DOHH2 (cell line): ENCODE measurements at regions not wholly inside any gene's neighbourhood (a gene's known extent, or its start where the extent isn't known, plus 50 kb on each side); places are given as distances from the start of the nearest gene placed in this dataset.

ENCODE experiments used
- H3F3A ChIP-seq: fragments of 200-600 bp; sonication (generic), shearing (Covaris generic); 2 replicates; pipeline ENCODE4 v1.6.0; 2016; ENCODE audit warnings: antibody characterized with exemption, mild to moderate bottlenecking; ENCODE audit not compliant: control insufficient read depth, insufficient read depth
- H3K27ac ChIP-seq: fragments of 200-600 bp; sonication (generic); 2 replicates; pipeline ENCODE4 v1.5.1; 2014; ENCODE audit warnings: low read depth, mild to moderate bottlenecking, low read length, moderate library complexity
- H3K27me3 ChIP-seq: fragments of 200-600 bp; sonication (generic); 2 replicates; pipeline ENCODE4 v1.6.1; 2014; ENCODE audit warnings: mild to moderate bottlenecking, low read length, mixed read lengths; ENCODE audit not compliant: control insufficient read depth
- H3K36me3 ChIP-seq: fragments of 200-600 bp; sonication (generic); 2 replicates; pipeline ENCODE4 v1.6.1; 2014; ENCODE audit warnings: mild to moderate bottlenecking, low read length, moderate library complexity, mixed read lengths; ENCODE audit not compliant: control insufficient read depth
- H3K4me1 ChIP-seq: fragments of 200-600 bp; sonication (generic); 2 replicates; pipeline ENCODE4 v1.6.1; 2014; ENCODE audit warnings: mild to moderate bottlenecking, low read length, mixed read lengths; ENCODE audit not compliant: control insufficient read depth
- H3K4me2 ChIP-seq: fragments of 200-600 bp; sonication (generic); 2 replicates; pipeline ENCODE4 v1.6.0; 2014; ENCODE audit warnings: mild to moderate bottlenecking, low read length, moderate library complexity
- H3K4me3 ChIP-seq: fragments of 200-600 bp; sonication (generic); 2 replicates; pipeline ENCODE4 v1.5.1; 2014; ENCODE audit warnings: mild to moderate bottlenecking, low read length, mixed read lengths
- H3K79me2 ChIP-seq: fragments of 200-600 bp; sonication (generic); 2 replicates; pipeline ENCODE4 v1.6.1; 2014; ENCODE audit warnings: mild to moderate bottlenecking, low read length, mixed read lengths; ENCODE audit not compliant: control insufficient read depth
- H3K9me2 ChIP-seq: fragments of 200-600 bp; sonication (generic); replicated peaks from 2 replicates; pipeline ENCODE4 v1.6.1; 2014; ENCODE audit warnings: mild to moderate bottlenecking, low read length, mixed read lengths; ENCODE audit not compliant: control insufficient read depth
- H3K9me3 ChIP-seq: fragments of 200-600 bp; sonication (generic); 2 replicates; pipeline ENCODE4 v1.6.1; 2014; ENCODE audit warnings: antibody characterized with exemption, low read length, mixed read lengths; ENCODE audit not compliant: control insufficient read depth, insufficient read depth
- H4K20me1 ChIP-seq: fragments of 200-600 bp; sonication (generic); 2 replicates; pipeline ENCODE4 v1.6.0; 2014; ENCODE audit warnings: low read depth, mild to moderate bottlenecking, antibody characterized with exemption, low read length, moderate library complexity; ENCODE audit not compliant: control insufficient read depth, insufficient read depth
- EZH2phosphoT487 ChIP-seq: fragments of 200-600 bp; sonication (generic); IDR thresholded peaks from 2 replicates; pipeline ENCODE4 v1.6.1; 2017; ENCODE audit warnings: borderline replicate concordance, mild to moderate bottlenecking, antibody characterized with exemption, low read length, moderate library complexity, mixed read lengths
- TF ChIP-seq, protein P1 (sequence below): fragments of 200-600 bp; sonication (generic); IDR thresholded peaks from one replicate; pipeline ENCODE4 v1.5.1; 2014; ENCODE audit warnings: antibody characterized with exemption, mild to moderate bottlenecking, low read depth, low read length; ENCODE audit not compliant: poor library complexity, severe bottlenecking

DNA sequence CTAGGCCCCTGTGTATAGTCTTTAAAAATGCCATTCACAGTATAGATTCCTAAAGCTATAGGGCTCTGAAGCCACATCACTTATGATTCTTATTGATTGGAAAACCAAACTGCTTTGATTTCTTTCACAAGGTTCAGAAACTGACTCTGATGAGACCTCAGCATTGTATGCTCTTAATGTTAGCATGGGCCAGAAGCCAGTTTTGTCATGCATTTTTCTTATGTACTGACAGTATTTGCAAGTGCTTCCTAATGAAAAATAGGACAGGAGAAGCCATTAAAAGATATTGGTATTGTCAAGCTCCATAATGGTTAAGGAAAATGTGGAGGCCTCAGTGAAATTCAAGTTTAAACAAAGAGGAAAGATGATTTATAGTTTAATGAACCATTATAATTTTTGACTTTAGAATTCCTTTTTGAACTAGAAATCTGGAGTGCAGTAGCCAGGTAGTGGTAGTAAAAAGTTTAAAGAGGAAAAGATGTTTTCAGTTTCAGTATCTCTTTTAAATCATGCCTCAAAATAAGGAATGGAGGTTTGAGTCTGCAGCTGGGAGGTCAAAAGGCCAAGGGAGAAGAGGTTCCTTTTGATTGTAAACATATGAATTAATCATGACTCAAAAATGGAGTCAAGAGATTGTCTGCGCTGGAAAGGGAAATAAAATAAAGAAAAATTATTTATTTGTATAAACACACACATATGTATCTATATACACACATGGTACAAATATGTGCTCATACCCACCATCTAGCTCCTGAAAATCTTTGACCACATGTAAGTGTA, 388.1 kb upstream of the PRICKLE1 start:
- Histone ChIP-seq H3K4me2 (no peak overlapping the region), H3K79me2 (no peaks in the 10 kb centered on the region), H3K27ac (no peak overlapping the region), H3K9me2 (no peaks in the 10 kb centered on the region), H3F3A (no peaks in the 10 kb centered on the region), H3K27me3 (no peaks in the 10 kb centered on the region), H3K4me3 (no peak overlapping the region), H3K4me1 (no peaks in the 10 kb centered on the region), H4K20me1 (no peaks in the 10 kb centered on the region), H3K9me3 (no peaks in the 10 kb centered on the region), H3K36me3 (no peaks in the 10 kb centered on the region)
- no peak for TF ChIP-seq EZH2phosphoT487
- TF ChIP-seq, protein P1, sequence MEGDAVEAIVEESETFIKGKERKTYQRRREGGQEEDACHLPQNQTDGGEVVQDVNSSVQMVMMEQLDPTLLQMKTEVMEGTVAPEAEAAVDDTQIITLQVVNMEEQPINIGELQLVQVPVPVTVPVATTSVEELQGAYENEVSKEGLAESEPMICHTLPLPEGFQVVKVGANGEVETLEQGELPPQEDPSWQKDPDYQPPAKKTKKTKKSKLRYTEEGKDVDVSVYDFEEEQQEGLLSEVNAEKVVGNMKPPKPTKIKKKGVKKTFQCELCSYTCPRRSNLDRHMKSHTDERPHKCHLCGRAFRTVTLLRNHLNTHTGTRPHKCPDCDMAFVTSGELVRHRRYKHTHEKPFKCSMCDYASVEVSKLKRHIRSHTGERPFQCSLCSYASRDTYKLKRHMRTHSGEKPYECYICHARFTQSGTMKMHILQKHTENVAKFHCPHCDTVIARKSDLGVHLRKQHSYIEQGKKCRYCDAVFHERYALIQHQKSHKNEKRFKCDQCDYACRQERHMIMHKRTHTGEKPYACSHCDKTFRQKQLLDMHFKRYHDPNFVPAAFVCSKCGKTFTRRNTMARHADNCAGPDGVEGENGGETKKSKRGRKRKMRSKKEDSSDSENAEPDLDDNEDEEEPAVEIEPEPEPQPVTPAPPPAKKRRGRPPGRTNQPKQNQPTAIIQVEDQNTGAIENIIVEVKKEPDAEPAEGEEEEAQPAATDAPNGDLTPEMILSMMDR: no peak

DNA sequence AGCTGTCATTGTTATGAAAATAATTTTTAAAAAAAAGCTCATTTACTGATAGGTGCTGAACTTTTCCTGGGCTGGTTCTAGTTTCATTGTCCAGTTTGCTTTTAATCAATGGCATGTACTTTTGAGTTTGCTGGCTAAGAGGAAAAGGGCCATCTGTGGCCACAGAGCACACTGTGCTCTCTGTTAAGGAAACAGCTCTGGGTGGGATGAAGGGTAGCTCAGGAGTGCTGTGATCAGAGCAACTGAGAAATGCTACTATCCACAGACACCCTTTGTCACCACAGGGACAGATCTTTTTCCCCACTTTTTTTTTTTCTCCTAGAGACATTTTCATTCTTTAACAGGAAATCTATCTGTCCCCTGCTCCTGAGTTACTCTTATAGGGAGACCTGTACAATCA, 387.1 kb upstream of the PRICKLE1 start:
- Histone ChIP-seq H3K4me1 (no peaks in the 10 kb centered on the region), H3K27me3 (no peaks in the 10 kb centered on the region), H3K9me3 (no peaks in the 10 kb centered on the region), H3K4me3 (no peak overlapping the region), H4K20me1 (no peaks in the 10 kb centered on the region), H3F3A (no peaks in the 10 kb centered on the region), H3K9me2 (no peaks in the 10 kb centered on the region), H3K27ac (no peak overlapping the region), H3K4me2 (no peak overlapping the region), H3K36me3 (no peaks in the 10 kb centered on the region), H3K79me2 (no peaks in the 10 kb centered on the region)
- no peak for TF ChIP-seq EZH2phosphoT487
- TF ChIP-seq, protein P1: no peak

DNA sequence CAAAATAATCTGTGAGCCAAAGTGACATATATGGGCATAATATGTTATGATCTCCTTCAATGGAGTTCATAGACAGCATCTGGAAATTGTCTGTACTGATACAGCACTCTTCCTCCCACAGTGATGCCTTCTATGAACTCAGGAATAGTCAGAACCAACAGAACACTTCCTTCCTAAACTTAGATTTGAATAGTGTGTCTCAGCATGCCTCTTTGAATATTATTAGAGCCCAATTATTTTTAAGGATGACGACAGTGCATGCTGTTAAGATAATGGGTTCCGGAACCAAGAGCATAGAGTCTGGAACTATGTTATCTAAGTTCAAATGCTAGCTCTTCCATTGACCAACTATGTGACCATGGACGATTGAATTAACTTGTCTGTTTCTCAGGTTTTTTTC, 386.6 kb upstream of the PRICKLE1 start:
- H3F3A ChIP-seq: no peaks in the 10 kb centered on the region
- no peaks in the 10 kb centered on the region for H3K27me3 ChIP-seq
- no peaks in the 10 kb centered on the region for H3K79me2 ChIP-seq
- H3K27ac ChIP-seq: no peak overlapping the region
- H3K9me2 ChIP-seq: no peaks in the 10 kb centered on the region
- no peak for TF ChIP-seq EZH2phosphoT487
- TF ChIP-seq, protein P1: no peak
- H3K9me3 ChIP-seq: no peaks in the 10 kb centered on the region
- no peak overlapping the region for H3K4me2 ChIP-seq
- no peaks in the 10 kb centered on the region for H4K20me1 ChIP-seq
- no peaks in the 10 kb centered on the region for H3K36me3 ChIP-seq
- no peaks in the 10 kb centered on the region for H3K4me1 ChIP-seq
- no peak overlapping the region for H3K4me3 ChIP-seq
